ACC112 (cell line): ENCODE measurements at regions not wholly inside any gene's neighbourhood (a gene's known extent, or its start where the extent isn't known, plus 50 kb on each side); places are given as distances from the start of the nearest gene placed in this dataset.
"Not testable (repeated sequence)": the region's sequence is repeated elsewhere in the genome, so short reads cannot be mapped to it uniquely, and the experiment has no call there.

ENCODE experiments used
- H2AFZ ChIP-seq: fragments of 200-600 bp; sonication (generic); one replicate; pipeline ENCODE4 v1.6.0; 2017; ENCODE audit warnings: antibody characterized with exemption, low read length; ENCODE audit not compliant: unreplicated experiment
- H3K27ac ChIP-seq: fragments of 200-600 bp; sonication (generic); 2 replicates; pipeline ENCODE4 v1.5.1; 2014; ENCODE audit warnings: low read depth, mild to moderate bottlenecking, antibody characterized with exemption, low read length, moderate library complexity
- H3K27me3 ChIP-seq: fragments of 200-600 bp; sonication (generic); 2 replicates; pipeline ENCODE4 v1.6.1; 2014; ENCODE audit warnings: mild to moderate bottlenecking, antibody characterized with exemption, low read length, moderate library complexity, mixed read lengths; ENCODE audit not compliant: insufficient read depth
- H3K36me3 ChIP-seq: fragments of 200-600 bp; sonication (generic); 2 replicates; pipeline ENCODE4 v1.6.1; 2016; ENCODE audit warnings: mild to moderate bottlenecking, antibody characterized with exemption, low read length, moderate library complexity, mixed read lengths; ENCODE audit not compliant: insufficient read depth
- H3K4me1 ChIP-seq: fragments of 200-600 bp; sonication (generic); one replicate; pipeline ENCODE4 v1.6.1; 2016; ENCODE audit warnings: low read length, mixed read lengths; ENCODE audit not compliant: insufficient read depth, unreplicated experiment, control insufficient read depth
- H3K4me3 ChIP-seq: fragments of 200-600 bp; sonication (generic); 2 replicates; pipeline ENCODE4 v1.5.1; 2014; ENCODE audit warnings: mild to moderate bottlenecking, low read depth, low read length
- H3K79me2 ChIP-seq: fragments of 200-600 bp; sonication (generic); one replicate; pipeline ENCODE4 v1.6.0; 2016; ENCODE audit warnings: low read length; ENCODE audit not compliant: control insufficient read depth, unreplicated experiment, insufficient read depth

GRCh38 chr14:37711831-37712475 lies 116.5 kb downstream of the TTC6 start:
- H3K27ac ChIP-seq, result no peak overlapping the region
- H3K79me2 ChIP-seq, result no peaks in the 10 kb centered on the region
- H3K4me3 ChIP-seq, result no peak overlapping the region
- no peaks in the 10 kb centered on the region for H3K36me3 ChIP-seq
- no peaks in the 10 kb centered on the region for H3K27me3 ChIP-seq
- peaks cover 6% of the 10 kb centered on the region for H3K4me1 ChIP-seq
- no peak overlapping the region for H2AFZ ChIP-seq

GRCh38 chr14:37712476-37712860 lies 117.0 kb downstream of the TTC6 start:
- H3K27me3 ChIP-seq, result not testable (repeated sequence)

GRCh38 chr14:37712976-37713431 lies 117.6 kb downstream of the TTC6 start:
- H3K36me3 ChIP-seq, result no peaks in the 10 kb centered on the region
- no peaks in the 10 kb centered on the region for H3K4me1 ChIP-seq
- H3K4me3 ChIP-seq, result no peak overlapping the region
- H3K79me2 ChIP-seq, result no peaks in the 10 kb centered on the region
- H2AFZ ChIP-seq, result no peak overlapping the region
- no peak overlapping the region for H3K27ac ChIP-seq
- H3K27me3 ChIP-seq, result no peaks in the 10 kb centered on the region

More at GRCh38 chr14:37712476-37712860, 117.0 kb downstream of the TTC6 start:
- H2AFZ ChIP-seq, H3K36me3 ChIP-seq, H3K4me3 ChIP-seq, H3K4me1 ChIP-seq, H3K27ac ChIP-seq, H3K79me2 ChIP-seq: not testable (repeated sequence)

GRCh38 chr14:37720131-37720530 lies 124.7 kb downstream of the TTC6 start:
- no peaks in the 10 kb centered on the region for H3K27me3 ChIP-seq
- no peak overlapping the region for H2AFZ ChIP-seq
- no peak overlapping the region for H3K27ac ChIP-seq
- no peaks in the 10 kb centered on the region for H3K79me2 ChIP-seq
- H3K4me1 ChIP-seq, result no peaks in the 10 kb centered on the region
- no peaks in the 10 kb centered on the region for H3K36me3 ChIP-seq
- no peak overlapping the region for H3K4me3 ChIP-seq

GRCh38 chr14:37721976-37722659 lies 126.7 kb downstream of the TTC6 start:
- Histone ChIP-seq H3K79me2 (no peaks in the 10 kb centered on the region), H3K27me3 (no peaks in the 10 kb centered on the region), H3K4me3 (no peak overlapping the region), H3K27ac (no peak overlapping the region), H3K4me1 (no peaks in the 10 kb centered on the region), H3K36me3 (no peaks in the 10 kb centered on the region), H2AFZ (no peak overlapping the region)

GRCh38 chr14:37723515-37723914 lies 128.1 kb downstream of the TTC6 start:
- H3K4me3 ChIP-seq, result no peak overlapping the region
- H3K79me2 ChIP-seq, result no peaks in the 10 kb centered on the region
- peak overlapping the region; percentile 0 for H2AFZ ChIP-seq
- H3K27ac ChIP-seq, result no peak overlapping the region
- no peaks in the 10 kb centered on the region for H3K4me1 ChIP-seq
- no peaks in the 10 kb centered on the region for H3K27me3 ChIP-seq
- H3K36me3 ChIP-seq, result no peaks in the 10 kb centered on the region

- no peak overlapping the region for H3K27ac ChIP-seq
- H3K79me2 ChIP-seq, result no peaks in the 10 kb centered on the region
- no peaks in the 10 kb centered on the region for H3K27me3 ChIP-seq
Observed at GRCh38 chr14:37726708-37727107, 131.3 kb downstream of the TTC6 start.

GRCh38 chr14:37729218-37729617 lies 133.8 kb downstream of the TTC6 start:
- H3K27me3 ChIP-seq, result no peaks in the 10 kb centered on the region
- no peaks in the 10 kb centered on the region for H3K36me3 ChIP-seq
- H3K79me2 ChIP-seq, result no peaks in the 10 kb centered on the region
- no peak overlapping the region for H3K4me3 ChIP-seq
- no peak overlapping the region for H3K27ac ChIP-seq
- H2AFZ ChIP-seq, result no peak overlapping the region
- H3K4me1 ChIP-seq, result no peaks in the 10 kb centered on the region

More at GRCh38 chr14:37726708-37727107, 131.3 kb downstream of the TTC6 start:
- no peaks in the 10 kb centered on the region for H3K4me1 ChIP-seq
- no peak overlapping the region for H3K4me3 ChIP-seq
- no peaks in the 10 kb centered on the region for H3K36me3 ChIP-seq
- no peak overlapping the region for H2AFZ ChIP-seq

GRCh38 chr14:37731094-37731493 lies 135.7 kb downstream of the TTC6 start:
- Histone ChIP-seq H3K4me3 (no peak overlapping the region), H3K4me1 (no peaks in the 10 kb centered on the region), H3K27me3 (no peaks in the 10 kb centered on the region)

GRCh38 chr14:37745657-37746056 lies 150.2 kb downstream of the TTC6 start:
- Histone ChIP-seq H3K27ac (no peak overlapping the region), H3K4me1 (no peaks in the 10 kb centered on the region), H3K79me2 (no peaks in the 10 kb centered on the region), H2AFZ (no peak overlapping the region), H3K4me3 (no peak overlapping the region), H3K27me3 (no peaks in the 10 kb centered on the region), H3K36me3 (no peaks in the 10 kb centered on the region)

More at GRCh38 chr14:37731094-37731493, 135.7 kb downstream of the TTC6 start:
- H3K36me3 ChIP-seq, result no peaks in the 10 kb centered on the region
- no peak overlapping the region for H2AFZ ChIP-seq
- H3K27ac ChIP-seq, result no peak overlapping the region
- no peaks in the 10 kb centered on the region for H3K79me2 ChIP-seq
